Left ventricle myocardium inferior (tissue), 1 donor: ENCODE measurements at regions not wholly inside any gene's neighbourhood (a gene's known extent, or its start where the extent isn't known, plus 50 kb on each side); places are given as distances from the start of the nearest gene placed in this dataset.

Source experiments
- DNase-seq: peaks from one replicate; pipeline ENCODE4 v3.0.0-alpha.2; 2020
- H3K27ac ChIP-seq: fragments of 200-600 bp; replicated peaks from 2 replicates; pipeline ENCODE4 v1.8.0; 2021
- H3K27me3 ChIP-seq: fragments of 200-600 bp; 2 replicates; pipeline ENCODE4 v1.8.0; 2021; ENCODE audit warnings: low read depth
- H3K36me3 ChIP-seq: fragments of 200-600 bp; 2 replicates; pipeline ENCODE4 v1.8.0; 2021
- H3K4me1 ChIP-seq: fragments of 200-600 bp; 2 replicates; pipeline ENCODE4 v1.8.0; 2021
- H3K4me3 ChIP-seq: fragments of 200-600 bp; 2 replicates; pipeline ENCODE4 v1.8.0; 2021; ENCODE audit warnings: mild to moderate bottlenecking, moderate library complexity
- H3K9me3 ChIP-seq: fragments of 200-600 bp; replicated peaks from 2 replicates; pipeline ENCODE4 v1.8.0; 2021
- CTCF ChIP-seq: fragments of 200-600 bp; IDR thresholded peaks from 2 replicates; pipeline ENCODE4 v1.8.0; 2021; ENCODE audit warnings: antibody characterized with exemption, mild to moderate bottlenecking, borderline replicate concordance
- intact Hi-C: fragments of 100-400 bp; cut with micrococcal nuclease; formaldehyde crosslinking; loops from one replicate; pipeline ENCODE4 v1.11.0; 2022
- donor health status: DM: no; HTN: yes; CAD: no; lungs with severe emphysema.

DNA sequence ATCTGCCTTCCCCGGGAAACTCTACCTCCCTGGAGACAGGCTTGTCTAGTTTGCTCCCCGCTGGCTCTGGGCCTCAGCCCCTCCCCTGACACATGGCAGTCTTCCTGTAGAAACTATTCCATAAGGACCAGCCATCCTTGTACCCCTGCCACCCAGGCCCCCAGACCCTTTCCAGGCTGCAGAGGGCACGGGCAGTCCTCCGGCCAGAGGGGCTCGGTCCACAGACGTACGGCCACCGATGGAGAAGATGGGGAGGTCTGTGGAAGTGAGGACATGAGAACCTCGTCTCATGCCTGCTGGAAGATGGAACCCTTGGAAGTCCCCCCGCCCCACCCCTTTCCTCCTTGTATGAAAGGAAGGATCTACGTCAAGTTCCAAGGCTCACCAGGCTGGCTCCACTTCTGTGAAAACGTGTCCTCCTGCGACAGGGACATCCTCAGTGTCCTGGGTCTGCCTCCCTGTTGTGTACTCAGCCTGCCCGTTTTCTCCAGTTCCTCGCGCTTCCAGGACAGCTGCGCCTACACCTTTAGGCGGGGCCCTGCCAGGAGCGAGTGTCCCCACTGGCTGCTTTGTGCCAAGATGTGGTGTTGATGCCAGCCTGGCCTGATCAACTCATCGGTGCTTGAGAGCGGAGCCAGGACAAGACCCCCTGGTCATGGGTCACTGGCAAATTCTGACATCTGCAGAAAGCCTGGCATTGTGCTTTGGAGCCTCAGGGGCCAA is 414.9 kb downstream of the GLRX3 start:
- peaks cover 90% of the 10 kb centered on the region for H3K27me3 ChIP-seq

DNA sequence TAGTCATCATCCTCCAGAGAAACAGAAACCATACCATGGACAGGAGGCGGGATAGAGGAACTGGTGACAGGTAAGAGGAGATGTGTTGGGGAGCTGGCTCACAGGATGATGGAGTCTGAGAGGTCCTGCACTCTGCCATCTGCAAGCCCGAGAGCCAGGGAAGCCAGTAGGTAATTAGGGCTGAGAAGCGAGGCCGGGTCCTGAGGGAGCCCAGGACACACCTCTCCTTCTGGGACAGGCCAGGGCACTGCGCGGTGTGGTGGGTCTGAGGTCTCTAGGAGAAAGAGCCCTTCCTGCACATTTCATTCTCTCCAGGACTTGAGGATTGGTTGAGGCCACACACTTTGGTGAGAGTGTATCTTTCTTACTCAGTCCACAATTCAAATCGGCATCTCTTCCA is 415.5 kb downstream of the GLRX3 start:
- H3K4me1 ChIP-seq: no peaks in the 10 kb centered on the region
- intact Hi-C loops: no loop called here
- H3K36me3 ChIP-seq: no peaks in the 10 kb centered on the region
- no peaks in the 10 kb centered on the region for H3K9me3 ChIP-seq
- no peak for TF ChIP-seq CTCF
- peaks cover 88% of the 10 kb centered on the region for H3K27me3 ChIP-seq
- H3K27ac ChIP-seq: no peak overlapping the region
- no peak for DNase-seq
- H3K4me3 ChIP-seq: no peak overlapping the region

More for the DNA sequence above, 414.9 kb downstream of the GLRX3 start:
- Histone ChIP-seq H3K36me3 (no peaks in the 10 kb centered on the region), H3K9me3 (no peaks in the 10 kb centered on the region), H3K4me1 (no peaks in the 10 kb centered on the region), H3K4me3 (no peak overlapping the region), H3K27ac (no peak overlapping the region)
- DNase-seq: no peak
- intact Hi-C loops: no loop called here
- TF ChIP-seq CTCF: no peak

- intact Hi-C loops: no loop called here
- no peak for DNase-seq
These were observed 417.6 kb downstream of the GLRX3 start for GRCh38 chr10:130553826-130554225.

GRCh38 chr10:130554701-130555410 is 418.7 kb downstream of the GLRX3 start:
- intact Hi-C loops: no loop called here
- TF ChIP-seq CTCF: no peak
- Histone ChIP-seq H3K9me3 (no peaks in the 10 kb centered on the region), H3K4me1 (no peaks in the 10 kb centered on the region), H3K27me3 (peaks cover 66% of the 10 kb centered on the region), H3K27ac (no peak overlapping the region), H3K4me3 (no peak overlapping the region), H3K36me3 (no peaks in the 10 kb centered on the region)
- no peak for DNase-seq

More at GRCh38 chr10:130553826-130554225, 417.6 kb downstream of the GLRX3 start:
- Histone ChIP-seq H3K36me3 (no peaks in the 10 kb centered on the region), H3K27me3 (peaks cover 75% of the 10 kb centered on the region), H3K27ac (no peak overlapping the region), H3K4me3 (no peak overlapping the region), H3K4me1 (no peaks in the 10 kb centered on the region), H3K9me3 (no peaks in the 10 kb centered on the region)
- no peak for TF ChIP-seq CTCF

GRCh38 chr10:130555411-130555750 is 419.2 kb downstream of the GLRX3 start:
- no peaks in the 10 kb centered on the region for H3K9me3 ChIP-seq
- no peak for TF ChIP-seq CTCF
- H3K4me3 ChIP-seq: no peak overlapping the region
- DNase-seq: no peak
- H3K36me3 ChIP-seq: no peaks in the 10 kb centered on the region
- H3K4me1 ChIP-seq: no peaks in the 10 kb centered on the region
- H3K27ac ChIP-seq: no peak overlapping the region
- H3K27me3 ChIP-seq: peaks cover 66% of the 10 kb centered on the region
- intact Hi-C loops: no loop called here
